HG02798 (cell line): ENCODE measurements at regions not wholly inside any gene's neighbourhood (a gene's known extent, or its start where the extent isn't known, plus 50 kb on each side); places are given as distances from the start of the nearest gene placed in this dataset.

Experiments used
- ATAC-seq: cut with Tn5 transposase; IDR thresholded peaks from one replicate; pipeline ENCODE4 v1.9.1; 2021; ENCODE audit warnings: mild to moderate bottlenecking; ENCODE audit not compliant: unreplicated experiment, poor library complexity

DNA sequence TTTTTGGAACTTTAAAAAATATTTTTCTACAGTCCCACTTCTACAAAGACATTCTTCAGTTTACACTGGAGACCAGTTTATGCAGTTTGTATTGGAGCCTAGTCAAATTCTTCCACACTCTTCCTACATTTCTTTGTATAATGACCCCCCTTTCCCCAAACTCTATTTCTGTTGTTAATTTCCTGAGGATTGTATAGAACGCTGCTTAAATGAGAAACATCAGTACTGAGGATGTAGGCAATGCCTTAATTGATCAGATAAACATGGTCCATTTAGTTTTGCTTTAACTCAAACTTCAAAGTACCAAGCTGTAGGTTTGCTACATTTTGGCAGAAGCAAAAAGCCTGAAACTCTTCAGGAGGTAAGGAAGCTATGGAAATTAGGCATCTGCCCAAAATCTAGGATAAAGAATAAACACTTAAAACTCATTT lies 155.5 kb downstream of the SLC7A11 start:
- no peak for ATAC-seq

GRCh38 chr4:138085736-138086305 lies 156.3 kb downstream of the SLC7A11 start:
- ATAC-seq: no peak

GRCh38 chr4:138078751-138079520 lies 163.2 kb downstream of the SLC7A11 start:
- ATAC-seq: no peak

- no peak for ATAC-seq
Observed at GRCh38 chr4:138078253-138078652, 163.9 kb downstream of the SLC7A11 start.

DNA sequence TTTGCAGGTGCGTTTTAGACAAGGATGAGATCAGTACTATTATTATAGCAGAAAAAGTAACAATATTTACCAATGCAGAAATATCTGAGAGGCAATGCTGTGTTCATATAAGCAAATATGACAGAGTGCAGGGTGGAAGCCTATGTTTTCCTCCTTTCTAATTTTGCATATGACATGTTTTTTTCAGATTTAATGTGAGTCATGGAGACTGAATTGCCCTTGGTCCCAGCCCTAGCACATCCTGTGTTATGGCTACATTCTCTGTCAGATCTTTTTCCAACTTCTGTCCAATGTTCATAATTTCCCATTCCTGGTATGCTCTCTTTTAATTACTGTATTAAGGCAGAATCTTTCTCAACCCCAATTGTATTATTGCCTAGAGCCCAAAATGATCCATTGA lies 165.6 kb downstream of the SLC7A11 start:
- no peak for ATAC-seq

DNA sequence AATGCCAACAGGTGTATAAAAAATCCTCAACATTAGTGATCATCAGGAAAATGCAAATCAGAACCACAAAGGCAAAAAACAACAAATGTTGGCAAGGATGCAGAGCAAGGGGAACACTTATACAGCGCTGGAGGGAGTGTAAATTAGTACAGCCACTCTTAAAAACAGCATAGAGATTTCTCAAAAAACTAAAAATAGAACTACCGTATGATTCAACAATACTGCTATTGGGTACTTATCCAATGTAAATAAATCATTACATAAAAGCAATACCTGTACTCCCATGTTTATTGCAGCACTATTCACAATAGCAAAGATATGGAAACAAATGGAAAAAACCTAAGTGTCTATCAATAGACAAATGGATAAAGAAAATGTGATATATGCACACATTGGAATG lies 171.3 kb downstream of the SLC7A11 start:
- ATAC-seq: no peak

DNA sequence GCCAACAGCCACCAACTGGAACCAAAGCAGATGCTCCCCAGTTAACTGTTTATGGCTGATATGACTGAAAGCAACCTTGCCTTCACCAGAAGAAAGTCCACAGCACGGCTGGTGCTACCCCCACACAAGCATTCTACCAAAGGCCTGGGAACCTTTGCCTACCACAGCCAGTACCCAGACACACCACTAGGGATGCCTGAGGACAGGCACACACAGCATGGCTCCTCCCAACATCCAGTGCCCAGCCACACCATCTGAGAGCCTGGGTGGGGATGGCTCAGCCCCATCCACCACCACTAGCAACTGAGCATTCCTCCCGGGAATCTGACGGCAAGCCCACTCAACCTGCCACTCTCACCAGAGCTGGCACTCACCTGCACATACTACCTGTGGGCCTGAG lies 178.6 kb downstream of the SLC7A11 start:
- ATAC-seq: no peak

DNA sequence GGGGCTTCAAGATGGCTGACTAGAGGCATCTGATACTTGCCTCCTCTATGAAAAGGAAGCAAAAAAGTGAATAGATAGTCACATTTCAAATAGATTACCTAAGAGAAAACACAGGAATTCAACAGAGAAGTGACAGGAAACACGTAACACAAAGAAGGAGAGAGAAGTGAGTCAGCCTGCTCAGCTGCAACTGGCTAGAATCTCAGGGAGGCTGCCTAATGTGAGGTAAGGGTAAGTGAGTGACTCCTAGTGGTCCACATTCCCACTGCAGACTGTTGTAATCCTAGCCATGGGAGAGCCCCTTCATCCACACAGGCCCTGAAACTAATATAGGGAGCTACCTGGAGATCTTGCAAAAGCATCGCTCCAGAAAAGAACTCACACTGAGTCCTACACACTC lies 179.2 kb downstream of the SLC7A11 start:
- no peak for ATAC-seq

GRCh38 chr4:138056541-138056940 lies 185.6 kb downstream of the SLC7A11 start:
- no peak for ATAC-seq

GRCh38 chr4:138055890-138056289 lies 186.3 kb downstream of the SLC7A11 start:
- no peak for ATAC-seq

- no peak for ATAC-seq
Observed at GRCh38 chr4:138053641-138054301, 188.4 kb downstream of the SLC7A11 start.

GRCh38 chr4:138052806-138053632 lies 189.1 kb downstream of the SLC7A11 start:
- no peak for ATAC-seq

DNA sequence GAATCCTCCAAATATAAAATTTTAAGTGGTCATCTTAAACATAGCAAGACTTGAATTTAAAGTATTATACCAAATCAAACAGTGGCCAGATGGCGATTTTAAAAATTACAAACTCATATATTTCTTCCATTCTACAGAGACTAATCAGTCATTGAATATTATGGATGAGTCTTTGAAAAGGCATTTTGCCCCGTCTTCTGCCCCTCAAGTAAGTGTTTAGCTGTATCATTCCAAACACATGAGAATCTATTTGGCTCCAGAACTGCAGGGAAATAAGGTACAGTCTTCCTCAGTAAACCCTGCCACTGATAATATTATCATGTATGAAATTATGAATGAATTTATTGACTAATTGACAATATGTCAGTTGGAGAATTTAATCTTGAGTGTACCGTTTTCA lies 191.0 kb downstream of the SLC7A11 start:
- ATAC-seq: no peak

DNA sequence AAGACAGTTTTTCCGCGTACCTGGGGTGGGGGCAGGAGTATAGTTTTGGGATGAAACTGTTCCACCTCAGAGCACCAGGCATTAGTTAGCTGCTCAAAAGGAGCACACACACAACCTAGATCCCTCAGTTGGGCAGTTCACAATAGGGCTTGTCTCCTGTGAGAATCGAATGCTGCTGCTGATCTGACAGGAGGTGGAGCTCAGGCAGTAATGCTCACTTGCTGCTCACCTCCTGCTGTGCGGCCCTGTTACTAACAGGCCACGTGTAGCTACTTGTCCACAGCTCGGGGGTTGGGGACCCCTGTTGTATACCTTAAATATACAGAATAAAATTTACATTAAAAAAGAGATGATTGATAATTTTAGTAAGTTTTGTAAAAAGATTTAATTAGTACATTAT lies 191.5 kb downstream of the SLC7A11 start:
- no peak for ATAC-seq

GRCh38 chr4:138049355-138049754 lies 192.8 kb downstream of the SLC7A11 start:
- ATAC-seq: no peak

DNA sequence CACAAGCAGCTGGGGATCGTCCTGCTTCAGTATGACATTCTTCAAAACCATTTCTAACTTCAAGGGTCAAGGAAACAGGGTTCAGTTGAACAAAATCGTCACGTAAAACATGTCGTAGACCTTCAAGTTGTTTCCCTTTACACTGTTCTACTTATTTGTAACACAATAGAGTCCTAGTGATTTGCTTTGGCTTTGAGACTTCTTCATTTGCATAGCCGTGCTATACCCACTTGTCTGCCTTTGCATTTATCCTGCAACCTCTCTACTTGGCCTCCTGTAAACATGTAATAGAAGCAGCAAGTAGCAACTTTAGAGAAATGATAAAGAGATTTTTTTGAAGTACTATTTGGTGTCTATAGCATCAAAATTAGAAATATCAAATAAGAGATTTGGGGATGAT lies 194.9 kb downstream of the SLC7A11 start:
- no peak for ATAC-seq

DNA sequence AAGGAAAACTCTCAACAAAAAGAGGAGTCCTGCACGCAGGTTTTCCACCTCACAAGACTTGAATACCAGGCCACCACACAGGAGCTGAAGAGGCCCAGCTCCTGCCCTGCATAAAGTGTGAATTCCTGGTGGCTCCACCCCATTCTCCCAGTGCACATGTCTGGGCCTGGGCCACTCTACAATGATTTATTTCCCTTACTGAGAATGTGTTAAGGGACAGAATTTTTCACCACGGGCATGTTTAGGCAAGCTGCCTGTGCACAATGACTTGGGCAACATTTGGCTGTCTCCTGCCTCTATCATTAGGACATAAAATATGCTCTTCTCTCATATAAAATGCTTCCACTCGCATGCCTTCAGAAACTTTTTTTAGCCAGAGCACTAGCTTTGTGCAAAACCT lies 197.1 kb downstream of the SLC7A11 start:
- ATAC-seq: no peak

GRCh38 chr4:138039010-138039409 lies 203.1 kb downstream of the SLC7A11 start:
- ATAC-seq: no peak

GRCh38 chr4:138037696-138038095 lies 204.5 kb downstream of the SLC7A11 start:
- ATAC-seq: no peak

DNA sequence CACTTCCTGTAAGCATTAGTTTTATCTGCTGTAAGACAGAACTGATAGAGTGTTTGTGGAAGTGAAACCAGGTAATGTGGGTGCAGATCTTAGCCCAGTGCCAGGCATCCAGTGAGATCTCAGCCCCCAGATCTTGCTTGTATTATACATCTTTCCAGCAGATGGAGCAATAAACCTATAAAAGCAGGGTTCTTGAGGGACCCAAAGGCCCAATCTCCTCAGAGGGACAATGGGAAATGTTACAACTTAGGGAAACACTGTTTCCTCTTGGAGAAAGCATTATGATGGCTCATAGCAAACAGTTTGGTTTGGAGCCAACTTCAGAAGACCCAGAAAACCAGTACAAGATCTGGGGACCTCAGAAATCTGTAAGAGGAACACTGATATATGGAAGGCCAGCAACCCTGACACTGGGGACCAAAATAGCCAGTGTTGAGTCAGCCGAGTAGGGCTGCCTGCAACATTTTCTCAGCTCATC lies 206.3 kb downstream of the SLC7A11 start:
- peak; percentile 100 for ATAC-seq

GRCh38 chr4:138034871-138035270 lies 207.3 kb downstream of the SLC7A11 start:
- ATAC-seq: no peak
